Activated CD4-positive, alpha-beta T cell treated with anti-CD3 and anti-CD28 coated beads, Interleukin-10, Interleukin-2, amounts not matched to agents 100 ng/mL and 50 ng/mL, durations not matched to agents 16 hours and 8 hours (primary cell): ENCODE measurements at regions not wholly inside any gene's neighbourhood (a gene's known extent, or its start where the extent isn't known, plus 50 kb on each side); places are given as distances from the start of the nearest gene placed in this dataset.

Experiments
- DNase-seq: peaks from one replicate; pipeline ENCODE4 v3.0.0-alpha.2; 2020

GRCh38 chr10:10870523-10871241, 147.0 kb upstream of the CELF2 start:
- no peak for DNase-seq

DNA sequence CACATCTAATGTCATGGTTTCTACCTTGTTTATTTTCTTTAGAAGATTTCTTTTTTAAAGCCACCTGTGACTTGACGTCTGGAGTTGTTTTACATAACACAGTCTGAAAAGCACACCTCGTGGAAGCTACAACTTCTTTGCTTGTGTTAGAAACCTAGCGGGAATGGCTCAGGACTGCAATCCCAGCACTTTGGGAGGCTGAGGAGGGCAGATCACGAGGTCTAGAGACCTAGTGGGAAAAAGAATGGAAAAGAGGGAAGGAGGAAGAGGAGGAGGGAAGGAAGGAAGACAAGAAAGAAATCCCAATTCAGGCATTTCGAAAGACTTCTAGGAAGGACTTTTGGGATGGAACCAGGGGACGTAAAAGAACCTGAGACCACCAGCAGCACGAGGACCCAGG, 146.3 kb upstream of the CELF2 start:
- no peak for DNase-seq

- DNase-seq = no peak
These were observed 145.5 kb upstream of the CELF2 start for GRCh38 chr10:10872035-10872673.

GRCh38 chr10:10872764-10873163, 144.9 kb upstream of the CELF2 start:
- no peak for DNase-seq

- no peak for DNase-seq
These were observed 144.4 kb upstream of the CELF2 start for GRCh38 chr10:10873289-10873688.

DNA sequence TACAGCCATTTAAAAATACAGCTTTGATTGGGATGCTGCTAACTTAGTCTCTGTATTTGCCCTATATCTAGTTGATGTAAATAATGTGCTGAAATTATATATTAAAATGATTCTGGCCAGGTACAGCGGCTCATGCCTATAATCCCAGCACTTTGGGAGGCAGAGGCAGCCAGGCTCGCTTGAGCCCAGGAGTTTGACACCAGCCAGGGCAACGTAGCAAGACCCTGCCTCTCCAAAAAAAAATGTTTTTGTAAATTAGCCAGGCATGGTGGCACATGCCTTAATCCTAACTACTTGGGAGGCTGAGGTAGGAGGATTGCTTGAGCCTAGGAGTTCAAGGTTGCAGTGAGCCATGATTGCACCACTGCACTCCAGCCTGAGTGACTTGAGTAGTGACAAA, 143.8 kb upstream of the CELF2 start:
- no peak for DNase-seq

- no peak for DNase-seq
These were observed 138.7 kb upstream of the CELF2 start for GRCh38 chr10:10878963-10879362.

GRCh38 chr10:10881117-10881813, 136.4 kb upstream of the CELF2 start:
- no peak for DNase-seq

- no peak for DNase-seq
These were observed 133.9 kb upstream of the CELF2 start for GRCh38 chr10:10883737-10884136.

GRCh38 chr10:10886861-10887531, 130.7 kb upstream of the CELF2 start:
- DNase-seq = no peak

- DNase-seq = no peak
These were observed 126.3 kb upstream of the CELF2 start for GRCh38 chr10:10891124-10892082.

GRCh38 chr10:10892290-10892875, 125.3 kb upstream of the CELF2 start:
- no peak for DNase-seq

DNA sequence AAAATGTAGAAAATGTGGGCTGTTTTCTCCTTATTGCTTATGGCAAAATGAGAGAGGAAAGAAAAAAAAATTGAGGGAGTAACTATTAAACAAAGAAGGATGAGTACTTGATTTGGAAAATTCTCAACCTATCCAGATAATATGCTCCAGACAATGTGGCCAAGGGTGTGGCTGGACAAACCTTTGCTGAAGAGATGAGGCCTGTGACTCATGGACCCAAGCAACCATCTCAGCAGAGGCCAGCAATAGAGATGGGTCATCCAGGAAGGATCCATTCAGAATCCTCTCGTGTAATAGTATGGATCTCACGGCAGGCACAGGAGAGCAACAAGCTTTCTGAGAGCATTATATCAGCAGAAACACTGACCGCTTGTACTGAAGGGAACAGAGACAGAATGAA, 120.3 kb upstream of the CELF2 start:
- DNase-seq = no peak

- DNase-seq = no peak
These were observed 115.8 kb upstream of the CELF2 start for GRCh38 chr10:10901906-10902305.

DNA sequence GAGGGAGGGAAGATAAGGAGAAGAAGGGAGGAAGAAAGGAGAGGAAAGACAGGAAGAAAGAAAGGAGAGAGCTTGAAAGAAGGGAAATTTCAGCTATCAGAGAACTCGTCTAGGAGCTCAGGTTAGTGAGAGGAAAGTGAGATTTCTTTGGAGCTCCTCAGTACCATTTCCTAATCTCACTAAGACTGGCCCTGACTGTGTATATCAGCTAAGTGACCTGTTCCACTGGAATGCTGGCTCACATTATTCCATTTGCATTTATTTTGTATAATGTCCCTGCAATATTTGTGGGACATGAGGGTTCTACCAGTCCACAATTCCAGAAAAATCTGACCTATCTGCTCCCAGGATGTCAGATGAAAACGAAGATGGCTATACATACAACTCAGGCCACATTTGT, 114.7 kb upstream of the CELF2 start:
- DNase-seq = no peak

- no peak for DNase-seq
These were observed 114.1 kb upstream of the CELF2 start for GRCh38 chr10:10903620-10904019.

DNA sequence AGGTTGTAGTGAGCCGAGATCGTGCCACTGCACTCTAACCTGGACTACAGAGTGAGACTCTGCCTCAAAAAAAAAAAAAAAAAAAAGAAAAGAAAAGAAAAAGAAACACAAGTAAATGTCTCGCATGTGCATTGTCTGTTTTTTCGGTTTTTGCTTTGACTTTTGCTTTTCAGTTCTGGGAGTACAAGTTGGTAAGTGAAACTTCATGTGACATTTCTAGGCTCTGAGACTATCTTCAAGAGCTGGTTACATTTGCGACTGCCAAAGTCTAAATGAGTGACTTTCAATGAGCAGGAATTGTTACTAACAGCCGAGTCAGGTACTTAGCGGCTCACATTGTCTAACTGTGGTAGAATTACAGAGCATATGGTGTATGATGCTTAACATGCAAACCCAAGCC, 107.0 kb upstream of the CELF2 start:
- DNase-seq = no peak

DNA sequence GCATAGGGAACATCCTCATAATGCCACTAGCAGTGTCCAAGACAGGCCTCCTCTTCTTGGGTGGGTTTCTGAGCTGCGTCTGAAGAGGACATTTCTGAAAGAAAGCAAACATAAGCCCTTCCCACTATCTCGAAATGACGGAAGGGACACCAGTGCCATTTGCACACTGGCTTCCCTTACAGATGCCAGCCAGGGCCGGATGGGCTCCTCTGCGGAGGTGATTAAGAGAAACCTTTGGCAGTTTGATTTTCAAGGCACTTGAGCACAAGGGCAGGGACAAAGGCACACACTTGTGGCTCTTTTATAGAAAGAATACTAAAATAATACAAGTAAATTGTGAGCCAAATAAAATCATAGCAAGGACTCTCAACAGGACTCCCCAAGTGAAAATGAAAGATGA, 106.6 kb upstream of the CELF2 start:
- DNase-seq = no peak

- DNase-seq = no peak
These were observed 106.2 kb upstream of the CELF2 start for GRCh38 chr10:10911471-10911921.

GRCh38 chr10:10914144-10914543, 103.5 kb upstream of the CELF2 start:
- no peak for DNase-seq

- peak; percentile 36 for DNase-seq
These were observed 102.5 kb upstream of the CELF2 start for GRCh38 chr10:10915215-10915614.

- no peak for DNase-seq
These were observed 100.6 kb upstream of the CELF2 start for GRCh38 chr10:10917031-10917430.
